Brain pericyte (primary cell): ENCODE measurements at regions not wholly inside any gene's neighbourhood (a gene's known extent, or its start where the extent isn't known, plus 50 kb on each side); places are given as distances from the start of the nearest gene placed in this dataset.

Experiments
- DNase-seq: peaks from one replicate; pipeline ENCODE4 v3.0.0-alpha.2; 2012; ENCODE audit warnings: low read depth, low spot score

- DNase-seq, result no peak
Observed at GRCh38 chr2:107024269-107024668, 138.3 kb upstream of the ST6GAL2 start.

DNA sequence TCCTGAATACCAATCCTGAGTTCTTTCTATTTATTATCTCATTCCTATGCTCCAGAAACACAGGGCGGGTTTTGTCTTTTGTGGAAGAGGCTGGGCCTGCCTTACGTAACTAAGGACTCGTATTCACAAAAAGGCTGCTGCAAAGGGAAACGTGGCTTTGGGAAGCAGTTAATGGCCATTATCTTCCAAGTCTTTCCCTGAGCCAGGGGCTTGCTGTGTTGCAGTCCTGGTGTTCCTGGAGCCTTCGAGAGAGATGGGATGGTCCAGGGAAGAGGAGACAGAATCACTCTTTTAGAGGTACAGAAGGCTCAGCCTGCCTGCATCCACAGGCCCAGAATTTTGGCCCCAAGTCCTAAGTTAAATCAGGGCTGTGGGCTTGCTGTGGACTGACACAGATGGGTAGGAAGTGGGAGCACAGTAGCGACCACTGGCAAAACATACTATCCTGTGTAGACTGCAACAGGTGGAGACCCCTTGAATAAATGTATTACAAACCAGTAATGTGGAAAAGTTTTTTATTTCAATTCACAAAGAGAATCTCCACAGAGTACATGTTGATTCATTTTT, 139.4 kb upstream of the ST6GAL2 start:
- no peak for DNase-seq

- no peak for DNase-seq
Observed at GRCh38 chr2:107025869-107026380, 140.0 kb upstream of the ST6GAL2 start.

GRCh38 chr2:107027205-107027604, 141.2 kb upstream of the ST6GAL2 start:
- no peak for DNase-seq

DNA sequence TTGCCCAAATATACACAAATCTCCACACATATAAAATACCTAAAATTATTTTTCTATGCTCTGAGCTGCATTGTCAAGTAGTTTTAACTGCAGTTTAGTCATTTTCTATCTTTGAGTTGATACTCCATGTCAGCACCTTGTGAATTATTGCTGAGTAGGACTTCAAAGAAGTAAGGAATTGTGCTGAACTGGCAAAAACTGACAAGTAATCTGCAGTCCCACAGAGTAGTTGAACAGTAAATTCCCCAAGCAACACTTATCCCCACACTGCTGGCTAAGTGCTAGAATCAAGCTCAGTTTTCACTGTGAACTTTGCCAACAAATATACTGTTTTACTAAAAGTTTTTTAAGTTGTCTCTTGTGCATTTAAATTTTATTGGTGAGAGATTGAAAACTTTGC, 141.8 kb upstream of the ST6GAL2 start:
- DNase-seq, result no peak

DNA sequence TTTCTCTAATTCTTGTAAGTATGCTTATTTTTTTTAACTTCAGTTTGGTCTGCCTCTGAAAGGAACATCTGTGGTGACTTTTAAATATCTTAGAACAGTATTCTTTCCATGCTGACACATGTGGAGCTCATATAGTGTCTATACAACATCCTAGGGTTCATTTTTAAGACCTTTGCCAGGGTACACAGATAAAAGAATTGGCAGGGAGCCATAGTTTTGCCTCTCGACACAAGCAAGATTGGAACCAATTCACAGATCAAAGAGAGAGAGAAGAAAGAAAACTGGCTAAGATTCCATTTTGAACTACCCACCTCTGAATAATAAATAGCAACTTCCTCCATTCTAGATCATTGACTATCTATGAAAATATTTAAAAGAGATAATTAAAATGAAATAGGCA, 142.7 kb upstream of the ST6GAL2 start:
- no peak for DNase-seq

GRCh38 chr2:107036293-107036692, 150.3 kb upstream of the ST6GAL2 start:
- DNase-seq, result no peak

- DNase-seq, result no peak
Observed at GRCh38 chr2:107062173-107062572, 176.2 kb upstream of the ST6GAL2 start.

- DNase-seq, result no peak
Observed at GRCh38 chr2:107062599-107063220, 176.7 kb upstream of the ST6GAL2 start.

DNA sequence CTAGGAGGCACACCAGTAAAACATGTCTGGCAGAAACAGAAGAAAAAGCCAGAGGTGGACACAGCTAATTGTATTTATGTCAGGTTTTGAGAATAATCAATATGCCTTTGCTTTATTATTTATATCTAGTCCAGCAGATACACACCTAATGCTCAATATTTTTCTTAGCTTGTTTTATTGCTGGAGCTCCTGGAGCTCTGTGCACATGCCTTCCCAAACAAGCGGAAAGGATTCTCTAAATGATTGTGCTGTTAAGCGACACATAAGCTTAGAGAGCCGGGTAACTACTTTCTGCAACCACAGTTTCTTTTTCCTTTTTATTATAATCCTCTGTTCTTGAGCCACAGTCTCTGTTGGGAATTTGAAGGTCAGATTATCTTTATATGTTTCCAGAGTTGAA, 177.3 kb upstream of the ST6GAL2 start:
- DNase-seq, result no peak

GRCh38 chr2:107064750-107065149, 178.8 kb upstream of the ST6GAL2 start:
- DNase-seq, result no peak

DNA sequence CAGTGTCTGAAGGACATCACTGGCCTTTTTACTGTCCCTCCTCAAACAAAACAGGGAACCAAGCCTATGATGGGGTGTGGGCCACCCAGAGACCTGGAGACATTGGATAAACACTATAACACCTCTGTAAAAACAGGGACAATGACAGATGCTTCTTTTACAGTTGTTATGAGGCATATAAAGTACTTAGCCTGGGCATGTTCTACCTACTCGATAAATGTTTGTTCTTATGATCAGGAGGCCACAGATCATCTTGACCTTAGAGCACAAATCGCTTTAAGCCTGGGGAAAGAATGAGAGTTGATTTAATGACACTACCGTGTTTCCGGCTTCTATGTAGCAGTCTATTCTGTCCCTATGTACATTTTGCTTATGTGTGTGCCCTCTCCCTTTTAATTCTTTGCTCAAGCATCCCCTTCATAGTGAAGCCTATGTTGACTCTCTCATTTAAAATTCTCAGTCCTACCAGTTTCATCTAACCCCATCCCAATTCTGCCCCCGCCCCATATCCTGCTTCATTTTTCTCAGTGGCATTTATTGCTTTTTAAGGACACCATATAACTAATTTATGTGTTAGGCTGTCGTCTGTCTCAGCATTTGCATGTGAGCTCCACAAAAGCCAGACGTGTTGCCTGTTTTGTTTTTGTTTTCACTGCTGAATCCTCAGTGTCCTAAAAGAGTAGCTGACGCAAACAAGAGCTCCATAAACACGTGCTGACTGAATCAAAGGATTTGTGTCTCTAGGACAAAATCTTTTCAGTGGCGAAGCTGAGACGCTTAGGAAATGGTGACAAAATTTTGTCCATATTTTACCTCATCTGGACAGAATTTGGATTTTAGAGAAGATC, 182.3 kb upstream of the ST6GAL2 start:
- no peak for DNase-seq

- DNase-seq, result no peak
Observed at GRCh38 chr2:107069890-107070289, 183.9 kb upstream of the ST6GAL2 start.

DNA sequence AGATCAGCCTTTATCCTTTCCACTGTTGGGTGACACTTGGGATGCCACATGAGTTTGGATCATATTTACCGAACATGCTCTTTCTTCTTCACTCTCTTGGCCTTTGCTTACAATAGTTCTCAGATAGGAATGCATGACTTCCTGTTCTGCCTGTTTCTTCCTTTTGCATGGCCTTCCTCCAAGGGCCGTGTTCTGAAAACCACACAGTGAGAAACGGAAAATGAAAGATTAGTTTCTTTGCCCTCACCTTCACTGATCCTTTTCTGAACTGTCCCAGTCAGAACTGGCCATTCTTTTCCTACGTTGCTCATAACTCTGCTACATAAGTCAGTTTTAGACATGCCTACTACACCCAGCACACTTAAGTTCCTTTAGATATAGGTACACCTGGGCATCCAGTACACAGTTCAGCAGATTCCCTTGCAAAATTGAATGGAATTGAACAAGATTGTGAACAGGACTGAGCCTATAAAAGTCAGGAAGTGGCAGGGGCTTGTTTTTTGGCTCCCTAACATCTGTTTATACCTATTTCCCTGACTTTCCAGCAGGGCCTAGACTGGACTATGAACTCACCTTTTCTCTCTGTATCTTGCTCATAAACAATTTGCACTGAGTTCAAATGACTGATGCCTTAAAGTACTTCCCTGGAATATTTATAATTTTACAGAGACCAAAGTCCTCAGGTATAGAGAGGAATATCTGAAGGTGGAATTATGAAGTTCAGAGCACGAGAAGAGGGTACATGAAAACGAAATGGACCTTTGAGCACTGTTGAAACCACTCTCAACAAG, 186.4 kb upstream of the ST6GAL2 start:
- no peak for DNase-seq

- DNase-seq, result no peak
Observed at GRCh38 chr2:107078584-107078983, 192.6 kb upstream of the ST6GAL2 start.

DNA sequence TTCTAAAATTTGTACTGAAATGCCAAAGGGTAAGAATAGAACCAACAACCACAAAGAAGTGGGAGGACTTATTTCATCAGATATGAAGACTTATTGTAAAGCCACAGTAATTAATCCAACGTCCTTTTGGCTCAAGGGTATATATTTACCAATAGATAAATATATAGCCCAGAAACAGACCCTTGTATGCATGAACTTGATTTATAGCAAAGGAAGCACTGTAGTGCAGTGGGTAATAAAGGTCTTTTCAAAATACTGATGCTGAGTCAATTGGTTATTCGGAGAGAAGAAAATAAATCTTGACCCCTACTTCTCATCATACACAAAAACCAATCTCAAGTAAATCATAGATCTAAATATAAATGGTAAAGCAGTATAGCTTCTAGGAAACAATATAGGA, 200.5 kb upstream of the ST6GAL2 start:
- DNase-seq, result no peak

DNA sequence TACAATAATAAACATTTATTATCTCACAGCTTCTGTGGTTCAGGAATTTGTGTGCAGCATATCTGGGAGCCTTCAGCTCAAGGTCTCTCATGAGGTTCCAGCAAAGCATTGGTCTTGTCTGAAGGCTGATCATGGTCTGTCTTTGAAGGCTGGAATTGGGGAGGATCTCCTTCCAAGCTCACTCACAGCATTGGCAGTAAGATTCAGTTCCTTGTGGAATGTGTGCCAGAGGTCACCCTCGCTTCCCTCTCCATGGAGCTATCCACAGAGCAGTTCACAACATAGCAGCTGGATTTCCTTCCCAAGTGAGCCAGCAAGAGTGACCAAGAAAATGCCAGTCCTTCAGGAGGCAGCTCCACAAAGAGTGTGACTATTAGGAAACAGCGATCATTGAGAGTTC, 202.2 kb upstream of the ST6GAL2 start:
- DNase-seq, result no peak

GRCh38 chr2:107091163-107091864, 205.3 kb upstream of the ST6GAL2 start:
- no peak for DNase-seq

GRCh38 chr2:107093426-107093957, 207.5 kb upstream of the ST6GAL2 start:
- no peak for DNase-seq

- DNase-seq, result no peak
Observed at GRCh38 chr2:107094450-107094986, 208.6 kb upstream of the ST6GAL2 start.

DNA sequence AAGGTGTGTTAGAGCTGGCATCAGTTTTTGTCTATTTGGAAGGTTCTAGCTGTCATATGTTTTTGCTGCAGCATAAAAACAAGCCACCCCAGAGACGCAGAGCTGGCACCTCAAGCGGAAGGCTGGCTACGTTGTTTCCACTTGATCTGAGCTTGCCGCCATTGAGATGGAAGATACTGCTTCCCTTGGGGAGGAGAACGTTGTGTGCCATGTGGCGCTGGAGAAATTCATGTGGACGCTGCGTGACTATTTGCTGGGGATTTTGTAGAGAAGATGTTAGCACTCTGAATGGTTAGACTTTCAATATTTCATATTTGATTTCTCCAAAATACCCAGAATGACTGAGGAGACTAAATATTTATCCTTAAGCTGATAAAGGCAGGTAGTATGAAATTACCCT, 216.2 kb upstream of the ST6GAL2 start:
- no peak for DNase-seq
